ENCODE measurements at regions not wholly inside any gene's neighbourhood (a gene's known extent, or its start where the extent isn't known, plus 50 kb on each side); places are given as distances from the start of the nearest gene placed in this dataset.

GRCh38 chr1:208516780-208517179, 272.6 kb upstream of the PLXNA2 start:
- Histone ChIP-seq H3K27me3 (ENCODE audit: control insufficient read depth in 1 of 2, insufficient read depth in 1 of 2, low read length in 2 of 2) (peaks cover 0 to 5% of the 10 kb centered on the region in 2 experiments), H3K9me3 (ENCODE audit: control insufficient read depth, low read length) (no peaks in the 10 kb centered on the region), H4K8ac (ENCODE audit: low read length) (no peak overlapping the region), H3K27ac (ENCODE audit: low read length, poor library complexity, severe bottlenecking) (no peak overlapping the region), H2BK120ac (ENCODE audit: low read depth, low read length) (no peak overlapping the region), H3K14ac (ENCODE audit: low read length in 2 of 2) (no peak overlapping the region), H2BK12ac (ENCODE audit: low read length in 2 of 2) (no peak overlapping the region), H2AK5ac (ENCODE audit: low read length, severe bottlenecking) (no peak overlapping the region), H3K23ac (ENCODE audit: low read length in 2 of 2) (no peak overlapping the region), H3K4me3 (ENCODE audit: insufficient read depth in 1 of 2, low read depth in 1 of 2, low read length in 2 of 2) (no peak overlapping the region), H4K91ac (ENCODE audit: low read length) (no peak overlapping the region), H3K79me1 (replicated peaks; ENCODE audit: low read length, poor library complexity, severe bottlenecking) (no peaks in the 10 kb centered on the region), H2BK15ac (ENCODE audit: low read depth, poor library complexity, severe bottlenecking) (no peak overlapping the region), H3K9ac (ENCODE audit: low read length) (no peak overlapping the region), H2BK5ac (ENCODE audit: low read depth, low read length, poor library complexity, severe bottlenecking) (no peak overlapping the region), H3K36me3 (ENCODE audit: control insufficient read depth in 1 of 2, insufficient read depth in 2 of 2, low read depth in 1 of 2, low read length in 2 of 2) (no peaks in the 10 kb centered on the region), H2AFZ (ENCODE audit: low read depth, low read length) (no peak overlapping the region), H3K4ac (ENCODE audit: low read depth in 1 of 2, low read length in 2 of 2) (no peak overlapping the region), H3K4me1 (ENCODE audit: control insufficient read depth, insufficient read depth, low read depth, low read length) (no peaks in the 10 kb centered on the region), H3K18ac (ENCODE audit: low read depth in 1 of 2, low read length in 2 of 2) (no peak overlapping the region), H3K4me2 (ENCODE audit: low read length, poor library complexity, severe bottlenecking) (no peak overlapping the region)
- DNase-seq, result no peak
- WGBS, result 68% methylated on average over 5 of the region's 5 CpGs

DNA sequence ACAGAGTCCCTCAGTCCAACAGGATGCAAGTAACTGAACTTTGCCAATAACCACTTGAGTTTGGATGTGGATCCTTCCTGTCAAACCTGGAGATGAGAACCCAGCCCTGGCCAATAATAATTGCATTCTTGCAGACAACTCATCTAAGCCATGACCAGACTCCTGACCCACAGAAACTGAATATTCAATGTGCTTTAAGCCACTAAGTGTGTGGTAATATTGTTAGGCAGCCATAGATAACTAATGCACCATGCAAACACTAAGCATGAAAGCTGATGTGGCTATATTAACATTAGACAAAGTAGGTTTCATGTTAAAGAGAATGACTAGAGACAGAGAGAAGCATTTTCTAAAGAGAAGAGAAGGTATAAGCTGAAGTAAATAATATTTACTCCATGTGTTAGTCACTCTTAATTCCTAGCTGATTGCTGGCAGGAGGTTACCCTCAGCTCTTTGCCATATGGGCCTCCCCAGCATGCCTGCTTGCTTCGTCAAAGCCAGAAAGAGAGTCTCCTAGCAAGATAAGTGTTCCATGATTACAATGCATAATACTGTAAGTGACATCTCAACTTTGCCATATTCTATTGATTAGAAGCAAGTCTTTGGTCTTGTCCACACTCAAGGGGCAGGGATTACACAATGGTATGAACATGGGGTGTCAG, 276.4 kb upstream of the PLXNA2 start:
- Histone ChIP-seq H2AFZ (ENCODE audit: low read depth, low read length) (no peak overlapping the region), H3K79me1 (replicated peaks; ENCODE audit: low read length, poor library complexity, severe bottlenecking) (no peaks in the 10 kb centered on the region), H3K4ac (ENCODE audit: low read depth in 1 of 2, low read length in 2 of 2) (no peak overlapping the region), H3K14ac (ENCODE audit: low read length in 2 of 2) (no peak overlapping the region), H3K36me3 (ENCODE audit: control insufficient read depth in 1 of 2, insufficient read depth in 2 of 2, low read depth in 1 of 2, low read length in 2 of 2) (no peaks in the 10 kb centered on the region), H2AK5ac (ENCODE audit: low read length, severe bottlenecking) (no peak overlapping the region), H3K4me1 (ENCODE audit: control insufficient read depth, insufficient read depth, low read depth, low read length) (no peaks in the 10 kb centered on the region), H2BK12ac (ENCODE audit: low read length in 2 of 2) (no peak overlapping the region), H3K4me3 (ENCODE audit: insufficient read depth in 1 of 2, low read depth in 1 of 2, low read length in 2 of 2) (no peak overlapping the region), H3K27ac (ENCODE audit: low read length, poor library complexity, severe bottlenecking) (no peak overlapping the region), H4K8ac (ENCODE audit: low read length) (no peak overlapping the region), H3K9me3 (ENCODE audit: control insufficient read depth, low read length) (no peaks in the 10 kb centered on the region), H3K23ac (ENCODE audit: low read length in 2 of 2) (no peak overlapping the region), H4K91ac (ENCODE audit: low read length) (no peak overlapping the region), H3K9ac (ENCODE audit: low read length) (no peak overlapping the region), H3K18ac (ENCODE audit: low read depth in 1 of 2, low read length in 2 of 2) (no peak overlapping the region), H3K27me3 (ENCODE audit: control insufficient read depth in 1 of 2, insufficient read depth in 1 of 2, low read length in 2 of 2) (no peaks in the 10 kb centered on the region), H2BK15ac (ENCODE audit: low read depth, poor library complexity, severe bottlenecking) (no peak overlapping the region), H3K4me2 (ENCODE audit: low read length, poor library complexity, severe bottlenecking) (no peak overlapping the region), H2BK5ac (ENCODE audit: low read depth, low read length, poor library complexity, severe bottlenecking) (no peak overlapping the region), H2BK120ac (ENCODE audit: low read depth, low read length) (no peak overlapping the region)
- no peak for DNase-seq
- 100% methylated on average over 1 of the region's 1 CpG for WGBS

- Histone ChIP-seq H3K36me3 (ENCODE audit: control insufficient read depth in 1 of 2, insufficient read depth in 2 of 2, low read depth in 1 of 2, low read length in 2 of 2) (no peaks in the 10 kb centered on the region), H2BK5ac (ENCODE audit: low read depth, low read length, poor library complexity, severe bottlenecking) (no peak overlapping the region), H3K4ac (ENCODE audit: low read depth in 1 of 2, low read length in 2 of 2) (no peak overlapping the region), H3K4me2 (ENCODE audit: low read length, poor library complexity, severe bottlenecking) (no peak overlapping the region), H2BK12ac (ENCODE audit: low read length in 2 of 2) (no peak overlapping the region), H2AFZ (ENCODE audit: low read depth, low read length) (no peak overlapping the region), H2BK15ac (ENCODE audit: low read depth, poor library complexity, severe bottlenecking) (no peak overlapping the region), H3K4me1 (ENCODE audit: control insufficient read depth, insufficient read depth, low read depth, low read length) (no peaks in the 10 kb centered on the region), H3K18ac (ENCODE audit: low read depth in 1 of 2, low read length in 2 of 2) (no peak overlapping the region), H2AK5ac (ENCODE audit: low read length, severe bottlenecking) (no peak overlapping the region), H3K4me3 (ENCODE audit: insufficient read depth in 1 of 2, low read depth in 1 of 2, low read length in 2 of 2) (no peak overlapping the region), H4K91ac (ENCODE audit: low read length) (no peak overlapping the region), H3K9me3 (ENCODE audit: control insufficient read depth, low read length) (no peaks in the 10 kb centered on the region), H3K14ac (ENCODE audit: low read length in 2 of 2) (no peak overlapping the region), H2BK120ac (ENCODE audit: low read depth, low read length) (no peak overlapping the region), H3K79me1 (replicated peaks; ENCODE audit: low read length, poor library complexity, severe bottlenecking) (no peaks in the 10 kb centered on the region), H3K27ac (ENCODE audit: low read length, poor library complexity, severe bottlenecking) (no peak overlapping the region), H4K8ac (ENCODE audit: low read length) (no peak overlapping the region), H3K27me3 (ENCODE audit: control insufficient read depth in 1 of 2, insufficient read depth in 1 of 2, low read length in 2 of 2) (no peaks in the 10 kb centered on the region), H3K9ac (ENCODE audit: low read length) (no peak overlapping the region), H3K23ac (ENCODE audit: low read length in 2 of 2) (no peak overlapping the region)
- no peak for DNase-seq
- 68% methylated on average over 3 of the region's 3 CpGs for WGBS
Observed at GRCh38 chr1:208521534-208521933, 277.4 kb upstream of the PLXNA2 start.

- Histone ChIP-seq H3K36me3 (ENCODE audit: control insufficient read depth in 1 of 2, insufficient read depth in 2 of 2, low read depth in 1 of 2, low read length in 2 of 2) (no peaks in the 10 kb centered on the region), H2BK12ac (ENCODE audit: low read length in 2 of 2) (no peak overlapping the region), H3K9me3 (ENCODE audit: control insufficient read depth, low read length) (no peaks in the 10 kb centered on the region), H3K4ac (ENCODE audit: low read depth in 1 of 2, low read length in 2 of 2) (no peak overlapping the region), H3K79me1 (replicated peaks; ENCODE audit: low read length, poor library complexity, severe bottlenecking) (no peaks in the 10 kb centered on the region), H3K18ac (ENCODE audit: low read depth in 1 of 2, low read length in 2 of 2) (no peak overlapping the region), H3K4me2 (ENCODE audit: low read length, poor library complexity, severe bottlenecking) (no peak overlapping the region), H3K4me1 (ENCODE audit: control insufficient read depth, insufficient read depth, low read depth, low read length) (no peaks in the 10 kb centered on the region), H3K4me3 (ENCODE audit: insufficient read depth in 1 of 2, low read depth in 1 of 2, low read length in 2 of 2) (no peak overlapping the region), H3K27me3 (ENCODE audit: control insufficient read depth in 1 of 2, insufficient read depth in 1 of 2, low read length in 2 of 2) (no peaks in the 10 kb centered on the region), H3K27ac (ENCODE audit: low read length, poor library complexity, severe bottlenecking) (no peak overlapping the region), H3K9ac (ENCODE audit: low read length) (no peak overlapping the region), H2AK5ac (ENCODE audit: low read length, severe bottlenecking) (no peak overlapping the region), H2BK15ac (ENCODE audit: low read depth, poor library complexity, severe bottlenecking) (no peak overlapping the region), H2AFZ (ENCODE audit: low read depth, low read length) (no peak overlapping the region), H2BK120ac (ENCODE audit: low read depth, low read length) (no peak overlapping the region), H4K91ac (ENCODE audit: low read length) (no peak overlapping the region), H3K14ac (ENCODE audit: low read length in 2 of 2) (no peak overlapping the region), H2BK5ac (ENCODE audit: low read depth, low read length, poor library complexity, severe bottlenecking) (no peak overlapping the region), H4K8ac (ENCODE audit: low read length) (no peak overlapping the region), H3K23ac (ENCODE audit: low read length in 2 of 2) (no peak overlapping the region)
- WGBS, result 83% methylated on average over 3 of the region's 5 CpGs
- DNase-seq, result no peak
Observed at GRCh38 chr1:208523007-208523406, 278.8 kb upstream of the PLXNA2 start.

Data from mesenchymal stem cell (in vitro differentiated cells and primary cell).